Activated CD8-positive, alpha-beta T cell treated with anti-CD3 and anti-CD28 coated beads for 36 hours (primary cell): ENCODE measurements at regions not wholly inside any gene's neighbourhood (a gene's known extent, or its start where the extent isn't known, plus 50 kb on each side); places are given as distances from the start of the nearest gene placed in this dataset.

Experiments
- ATAC-seq: fragments of 200-7000 bp; cut with Tn5 transposase; one replicate; pipeline ENCODE4 v1.10.0; 2021; ENCODE audit warnings: mild to moderate bottlenecking, moderate library complexity
- CTCF ChIA-PET: fragments of 350-600 bp; sonication (Branson Sonifier 250); formaldehyde crosslinking; loops from one replicate; lab custom pipeline; 2021; ENCODE audit warnings: antibody characterized with exemption; lab: Charles Lee
- POLR2A ChIA-PET: fragments of 350-600 bp; sonication (Branson Sonifier 250); formaldehyde crosslinking; loops from one replicate; lab custom pipeline; 2021; ENCODE audit warnings: antibody characterized with exemption; lab: Charles Lee
- DNase-seq: peaks from one replicate; pipeline ENCODE4 v3.0.0-alpha.2; 2020
- H3K27ac Mint-ChIP-seq: one replicate; pipeline ENCODE4 v1.8.0; 2021; ENCODE audit warnings: mild to moderate bottlenecking, mixed read lengths
- H3K27me3 Mint-ChIP-seq: one replicate; pipeline ENCODE4 v1.8.0; 2021; ENCODE audit warnings: mixed read lengths
- H3K36me3 Mint-ChIP-seq: one replicate; pipeline ENCODE4 v1.8.0; 2021; ENCODE audit warnings: low read depth, mixed read lengths
- H3K4me1 Mint-ChIP-seq: one replicate; pipeline ENCODE4 v1.8.0; 2021; ENCODE audit warnings: low read depth, mixed read lengths
- H3K4me3 Mint-ChIP-seq: one replicate; pipeline ENCODE4 v1.8.0; 2021; ENCODE audit warnings: mild to moderate bottlenecking, moderate library complexity, mixed read lengths
- H3K9me3 Mint-ChIP-seq: one replicate; pipeline ENCODE4 v1.8.0; 2021; ENCODE audit warnings: mixed read lengths
- CTCF ChIP-seq: fragments of 200-600 bp; IDR thresholded peaks from one replicate; pipeline ENCODE4 v1.8.0; 2022; ENCODE audit warnings: antibody characterized with exemption, mild to moderate bottlenecking
- intact Hi-C: fragments of 100-400 bp; cut with micrococcal nuclease; formaldehyde crosslinking; loops from one replicate; pipeline ENCODE4 v1.10.0; 2022

GRCh38 chr10:128751851-128752250 lies 625.6 kb upstream of the MKI67 start:
- no peak overlapping the region for H3K4me3 Mint-ChIP-seq
- H3K27ac Mint-ChIP-seq: no peak overlapping the region
- TF ChIP-seq CTCF: no peak
- H3K9me3 Mint-ChIP-seq: peaks cover 2% of the 10 kb centered on the region
- no peaks in the 10 kb centered on the region for H3K4me1 Mint-ChIP-seq
- DNase-seq (no peak), ATAC-seq (no peak)
- H3K36me3 Mint-ChIP-seq: no peaks in the 10 kb centered on the region
- H3K27me3 Mint-ChIP-seq: no peaks in the 10 kb centered on the region
- ChIA-PET CTCF (no interaction called here), POLR2A (no interaction called here)
- intact Hi-C loops: no loop called here

GRCh38 chr10:128759174-128759573 lies 633.0 kb upstream of the MKI67 start:
- CTCF ChIA-PET: no interaction called here
- Mint-ChIP-seq H3K4me1 (no peaks in the 10 kb centered on the region), H3K36me3 (no peaks in the 10 kb centered on the region), H3K9me3 (no peaks in the 10 kb centered on the region), H3K27me3 (no peaks in the 10 kb centered on the region), H3K27ac (no peak overlapping the region), H3K4me3 (no peak overlapping the region)
- TF ChIP-seq CTCF: no peak
- ATAC-seq: no peak
- intact Hi-C loops: no loop called here
- POLR2A ChIA-PET: no interaction called here
- no peak for DNase-seq

GRCh38 chr10:128763588-128763987 lies 637.4 kb upstream of the MKI67 start:
- Mint-ChIP-seq H3K9me3 (no peaks in the 10 kb centered on the region), H3K27me3 (no peaks in the 10 kb centered on the region), H3K4me3 (no peak overlapping the region), H3K27ac (no peak overlapping the region), H3K4me1 (no peaks in the 10 kb centered on the region), H3K36me3 (no peaks in the 10 kb centered on the region)
- DNase-seq: no peak
- POLR2A ChIA-PET: no interaction called here
- ATAC-seq: no peak
- intact Hi-C loops: no loop called here
- CTCF ChIA-PET: interaction anchor here (1.2 kb wide), 1 partner anchor 13 kb away, joined by 3 read pairs; no protein-coding TSS in a partner anchor
- TF ChIP-seq CTCF: no peak

- no peak for TF ChIP-seq CTCF
- ATAC-seq (no peak), DNase-seq (no peak)
- Mint-ChIP-seq H3K27ac (no peak overlapping the region), H3K36me3 (no peaks in the 10 kb centered on the region), H3K4me1 (no peaks in the 10 kb centered on the region), H3K27me3 (no peaks in the 10 kb centered on the region), H3K4me3 (no peak overlapping the region), H3K9me3 (no peaks in the 10 kb centered on the region)
- CTCF ChIA-PET: interaction anchor here (1.2 kb wide), 1 partner anchor 14 kb away, joined by 3 read pairs; no protein-coding TSS in a partner anchor
- POLR2A ChIA-PET: no interaction called here
- intact Hi-C loops: no loop called here
Measured at GRCh38 chr10:128764190-128764589, 638.0 kb upstream of the MKI67 start.

GRCh38 chr10:128766915-128767314 lies 640.7 kb upstream of the MKI67 start:
- intact Hi-C loops: no loop called here
- ChIA-PET CTCF (no interaction called here), POLR2A (no interaction called here)
- Mint-ChIP-seq H3K27ac (no peak overlapping the region), H3K27me3 (no peaks in the 10 kb centered on the region), H3K4me3 (no peak overlapping the region), H3K36me3 (no peaks in the 10 kb centered on the region), H3K9me3 (no peaks in the 10 kb centered on the region), H3K4me1 (no peaks in the 10 kb centered on the region)
- DNase-seq: no peak
- no peak for TF ChIP-seq CTCF
- no peak for ATAC-seq
